GM12892 (cell line): ENCODE measurements at regions not wholly inside any gene's neighbourhood (a gene's known extent, or its start where the extent isn't known, plus 50 kb on each side); places are given as distances from the start of the nearest gene placed in this dataset.
"Not testable (repeated sequence)": the region's sequence is repeated elsewhere in the genome, so short reads cannot be mapped to it uniquely, and the experiment has no call there.

Experiments
- DNase-seq: peaks from one replicate; pipeline ENCODE4 v3.0.0; 2011; ENCODE audit not compliant: insufficient read length
- FAIRE-seq: peaks from 2 replicates; lab custom pipeline; 2011; peaks lifted over from hg19 to GRCh38; lab: Jason Lieb, UNC
- POLR2A ChIP-seq: IDR thresholded peaks from 2 replicates; pipeline ENCODE4 v1.6.1; 2011; ENCODE audit warnings: low read depth, low read length, control low read depth
- POLR2AphosphoS5 ChIP-seq: IDR thresholded peaks from 2 replicates; pipeline ENCODE4 v1.6.1; 2011; ENCODE audit warnings: low read depth, low read length, control low read depth
- TAF1 ChIP-seq: IDR thresholded peaks from 2 replicates; pipeline ENCODE4 v1.6.1; 2011; ENCODE audit warnings: low read depth, mild to moderate bottlenecking, control low read depth, low read length, borderline replicate concordance

GRCh38 chr15:67922971-67923945 is 83.4 kb upstream of the RNU6-1 start:
- DNase-seq (no peak), FAIRE-seq (no peak)

GRCh38 chr15:67924359-67924974 is 84.6 kb upstream of the RNU6-1 start:
- FAIRE-seq (no peak), DNase-seq (no peak)
- TF ChIP-seq TAF1 (no peak), POLR2A (no peak), POLR2AphosphoS5 (no peak)

More at GRCh38 chr15:67922971-67923945, 83.4 kb upstream of the RNU6-1 start:
- TF ChIP-seq POLR2A (no peak), TAF1 (no peak)

GRCh38 chr15:67925182-67925581 is 85.3 kb upstream of the RNU6-1 start:
- TF ChIP-seq POLR2A (no peak), TAF1 (no peak), POLR2AphosphoS5 (no peak)
- no peak for FAIRE-seq
- DNase-seq, result no peak

- TF ChIP-seq TAF1 (no peak), POLR2AphosphoS5 (no peak), POLR2A (no peak)
- FAIRE-seq (no peak), DNase-seq (no peak)
Measured at GRCh38 chr15:67927501-67928168, 87.8 kb upstream of the RNU6-1 start.

GRCh38 chr15:67928666-67929065 is 88.8 kb upstream of the RNU6-1 start:
- no peak for TF ChIP-seq TAF1
- no peak for TF ChIP-seq POLR2A
- TF ChIP-seq POLR2AphosphoS5, result no peak
- FAIRE-seq (no peak), DNase-seq (no peak)

GRCh38 chr15:67930720-67931119 is 90.9 kb upstream of the RNU6-1 start:
- no peak for TF ChIP-seq TAF1
- TF ChIP-seq POLR2A, result no peak
- no peak for TF ChIP-seq POLR2AphosphoS5
- FAIRE-seq, result no peak
- DNase-seq, result no peak

- TF ChIP-seq TAF1, result no peak
- no peak for TF ChIP-seq POLR2AphosphoS5
- no peak for TF ChIP-seq POLR2A
- FAIRE-seq, result no peak
- DNase-seq, result no peak
Measured at GRCh38 chr15:67931861-67932260, 92.0 kb upstream of the RNU6-1 start.

GRCh38 chr15:67934126-67934525 is 94.3 kb upstream of the RNU6-1 start:
- not testable (repeated sequence) for DNase-seq, FAIRE-seq

- FAIRE-seq (no peak), DNase-seq (no peak)
- TF ChIP-seq TAF1, result no peak
- no peak for TF ChIP-seq POLR2A
- no peak for TF ChIP-seq POLR2AphosphoS5
Measured at GRCh38 chr15:67935244-67935643, 95.4 kb upstream of the RNU6-1 start.

GRCh38 chr15:67936258-67936657 is 96.4 kb upstream of the RNU6-1 start:
- FAIRE-seq (no peak), DNase-seq (no peak)
- TF ChIP-seq TAF1 (no peak), POLR2A (no peak), POLR2AphosphoS5 (no peak)

GRCh38 chr15:67937153-67937761 is 97.4 kb upstream of the RNU6-1 start:
- no peak for DNase-seq
- TF ChIP-seq POLR2A (no peak), TAF1 (no peak), POLR2AphosphoS5 (no peak)
- peak; percentile 33 for FAIRE-seq

GRCh38 chr15:67939179-67939578 is 99.3 kb upstream of the RNU6-1 start:
- not testable (repeated sequence) for FAIRE-seq, DNase-seq

GRCh38 chr15:67939588-67940323 is 99.9 kb upstream of the RNU6-1 start:
- not testable (repeated sequence) for FAIRE-seq, DNase-seq
